Neuronal stem cell (in vitro differentiated cells): ENCODE measurements at regions not wholly inside any gene's neighbourhood (a gene's known extent, or its start where the extent isn't known, plus 50 kb on each side); places are given as distances from the start of the nearest gene placed in this dataset.

ENCODE experiments used
- DNase-seq: peaks from one replicate; pipeline ENCODE4 v3.0.0-alpha.2; 2013; ENCODE audit warnings: low spot score
- H2AFZ ChIP-seq: one replicate; pipeline ENCODE4 v1.6.1; 2013; ENCODE audit warnings: mild to moderate bottlenecking, low read length, inconsistent platforms
- H2AK5ac ChIP-seq: 2 replicates; pipeline ENCODE4 v1.6.1; 2013; ENCODE audit warnings: low read depth, mild to moderate bottlenecking, inconsistent platforms, low read length, moderate library complexity, mixed read lengths
- H2BK120ac ChIP-seq: 2 replicates; pipeline ENCODE4 v1.6.1; 2013; ENCODE audit warnings: low read depth, mild to moderate bottlenecking, inconsistent platforms, low read length, moderate library complexity, mixed read lengths
- H2BK12ac ChIP-seq: one replicate; pipeline ENCODE4 v1.6.1; 2013; ENCODE audit warnings: low read length, inconsistent platforms
- H2BK15ac ChIP-seq: 2 replicates; pipeline ENCODE4 v1.6.1; 2013; ENCODE audit warnings: mild to moderate bottlenecking, low read length, inconsistent platforms, mixed read lengths
- H2BK5ac ChIP-seq: one replicate; pipeline ENCODE4 v1.6.1; 2013; ENCODE audit warnings: inconsistent platforms, mild to moderate bottlenecking, low read length, moderate library complexity
- H3K14ac ChIP-seq: one replicate; pipeline ENCODE4 v1.6.1; 2013; ENCODE audit warnings: low read length, inconsistent platforms
- H3K18ac ChIP-seq: 2 replicates; pipeline ENCODE4 v1.6.1; 2013; ENCODE audit warnings: low read length, inconsistent platforms
- H3K23ac ChIP-seq: 2 replicates; pipeline ENCODE4 v1.6.1; 2013; ENCODE audit warnings: low read depth, mild to moderate bottlenecking, mixed read lengths, low read length, inconsistent platforms; ENCODE audit not compliant: poor library complexity
- H3K27ac ChIP-seq: replicated peaks from 3 replicates; pipeline ENCODE4 v1.5.1; 2013; ENCODE audit warnings: low read length, inconsistent platforms
- H3K27me3 ChIP-seq, 3 experiments: 2 replicates each; pipeline ENCODE4 v1.6.1; 2013; ENCODE audit warnings: low read length in 3 of 3, mild to moderate bottlenecking in 2 of 3, inconsistent platforms in 1 of 3, low read depth in 1 of 3, mixed read lengths in 1 of 3, moderate library complexity in 1 of 3; ENCODE audit not compliant: control insufficient read depth in 3 of 3, insufficient read depth in 3 of 3
- H3K36me3 ChIP-seq, 2 donors: replicated peaks in 1 of 2; 2 replicates each; pipeline ENCODE4 v1.6.1; 2013; ENCODE audit warnings: low read length in 2 of 2; ENCODE audit not compliant: control insufficient read depth in 2 of 2, insufficient read depth in 2 of 2
- H3K4ac ChIP-seq: 2 replicates; pipeline ENCODE4 v1.6.1; 2013; ENCODE audit warnings: inconsistent platforms, mild to moderate bottlenecking, low read length, moderate library complexity
- H3K4me1 ChIP-seq, 2 donors: 1 replicate in 1 of 2; 2 replicates in 1 of 2; pipeline ENCODE4 v1.6.1; 2013; ENCODE audit warnings: low read length in 2 of 2, low read depth in 1 of 2; ENCODE audit not compliant: control insufficient read depth in 2 of 2, insufficient read depth in 1 of 2
- H3K4me2 ChIP-seq: one replicate; pipeline ENCODE4 v1.6.1; 2013; ENCODE audit warnings: mild to moderate bottlenecking, low read length, inconsistent platforms; ENCODE audit not compliant: insufficient read depth, poor library complexity, severe bottlenecking
- H3K4me3 ChIP-seq, 2 donors: 2 replicates each; pipeline ENCODE4 v1.5.1; 2013; ENCODE audit warnings: low read length in 2 of 2, mild to moderate bottlenecking in 2 of 2, inconsistent platforms in 1 of 2, moderate library complexity in 1 of 2
- H3K79me1 ChIP-seq: one replicate; pipeline ENCODE4 v1.6.1; 2013; ENCODE audit warnings: low read depth, mild to moderate bottlenecking, inconsistent platforms, low read length, moderate library complexity
- H3K9ac ChIP-seq: one replicate; pipeline ENCODE4 v1.6.1; 2013; ENCODE audit warnings: mild to moderate bottlenecking, low read depth, low read length, inconsistent platforms; ENCODE audit not compliant: poor library complexity
- H3K9me3 ChIP-seq, 2 donors: replicated peaks in 1 of 2; 2 replicates each; pipeline versions ENCODE3 to v1.6.1; 2013; ENCODE audit warnings: low read length in 2 of 2, mild to moderate bottlenecking in 2 of 2, inconsistent platforms in 1 of 2, low read depth in 1 of 2, mixed read lengths in 1 of 2, moderate library complexity in 1 of 2; ENCODE audit not compliant: control insufficient read depth in 2 of 2, insufficient read depth in 1 of 2
- H4K8ac ChIP-seq: one replicate; pipeline ENCODE4 v1.6.1; 2013; ENCODE audit warnings: low read depth, mild to moderate bottlenecking, inconsistent platforms, low read length, moderate library complexity
- H4K91ac ChIP-seq: one replicate; pipeline ENCODE4 v1.6.1; 2013; ENCODE audit warnings: low read length, low read depth, mild to moderate bottlenecking, inconsistent platforms; ENCODE audit not compliant: poor library complexity
- WGBS, 2 donors: extraction: QIAGEN DNeasy Blood & Tissue Kit; methylation state at CpG; one replicate each; pipeline ENCODE4 v1.1.7; 2013; ENCODE audit warnings: missing lambda C conversion rate in 2 of 2, mixed read lengths in 1 of 2; ENCODE audit not compliant: insufficient read length in 2 of 2, insufficient replicate concordance in 1 of 2; ENCODE audit errors: extremely low coverage in 2 of 2; 5-methylcytosine and 5-hydroxymethylcytosine counted together

DNA sequence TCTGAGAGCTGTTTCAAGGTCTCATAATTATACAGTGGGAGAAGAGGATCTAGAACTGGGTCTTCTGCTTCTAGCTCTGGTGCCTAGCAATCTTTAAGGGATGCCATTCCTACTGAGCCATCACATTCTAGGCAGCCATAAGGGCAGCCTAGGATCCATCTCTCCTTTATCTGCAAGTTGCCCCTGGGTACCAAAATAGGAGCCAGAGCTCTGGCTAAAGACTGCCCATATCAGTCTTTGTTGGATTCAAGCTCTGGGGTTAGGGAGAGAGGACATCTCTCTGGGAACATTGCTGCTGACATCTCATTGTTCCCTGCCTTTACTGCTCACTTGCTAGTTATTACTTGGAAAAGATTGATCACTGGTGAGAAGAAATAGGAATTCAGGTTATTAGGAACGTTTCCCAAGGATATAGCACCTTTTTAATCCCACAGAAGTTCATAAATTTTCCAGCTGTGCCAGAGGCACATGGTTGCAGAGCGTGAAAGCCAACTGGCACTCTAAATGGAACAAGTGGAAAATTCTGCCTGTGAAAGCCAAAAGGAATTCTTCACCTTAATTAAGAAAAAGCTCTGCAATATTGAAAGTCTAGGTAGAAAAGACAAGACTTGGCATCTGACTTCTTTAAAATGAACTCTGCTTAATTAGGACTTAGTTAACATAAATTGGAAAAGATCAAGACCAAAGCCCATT lies 102.2 kb downstream of the CDC42EP3 start:
- H2BK15ac ChIP-seq = no peak overlapping the region
- H3K4me3 ChIP-seq = no peak overlapping the region
- no peak overlapping the region for H2AK5ac ChIP-seq
- H3K27me3 ChIP-seq = no peaks in the 10 kb centered on the region
- H3K23ac ChIP-seq = no peak overlapping the region
- no peaks in the 10 kb centered on the region for H3K36me3 ChIP-seq
- H3K4me1 ChIP-seq = peaks cover 0 to 12% of the 10 kb centered on the region in 2 donors
- no peaks in the 10 kb centered on the region for H3K9me3 ChIP-seq
- no peak overlapping the region for H2BK12ac ChIP-seq
- H2BK5ac ChIP-seq = no peak overlapping the region
- H3K27ac ChIP-seq = no peak overlapping the region
- H3K18ac ChIP-seq = no peak overlapping the region
- no CpG with 5 or more reads among the region's 2 CpGs for WGBS, 2 donors
- H4K8ac ChIP-seq = no peak overlapping the region
- no peak for DNase-seq
- H2AFZ ChIP-seq = no peak overlapping the region
- no peak overlapping the region for H3K14ac ChIP-seq
- H2BK120ac ChIP-seq = no peak overlapping the region
- H3K9ac ChIP-seq = no peak overlapping the region
- H4K91ac ChIP-seq = no peak overlapping the region
- no peak overlapping the region for H3K4me2 ChIP-seq
- H3K79me1 ChIP-seq = no peaks in the 10 kb centered on the region
- H3K4ac ChIP-seq = no peak overlapping the region

DNA sequence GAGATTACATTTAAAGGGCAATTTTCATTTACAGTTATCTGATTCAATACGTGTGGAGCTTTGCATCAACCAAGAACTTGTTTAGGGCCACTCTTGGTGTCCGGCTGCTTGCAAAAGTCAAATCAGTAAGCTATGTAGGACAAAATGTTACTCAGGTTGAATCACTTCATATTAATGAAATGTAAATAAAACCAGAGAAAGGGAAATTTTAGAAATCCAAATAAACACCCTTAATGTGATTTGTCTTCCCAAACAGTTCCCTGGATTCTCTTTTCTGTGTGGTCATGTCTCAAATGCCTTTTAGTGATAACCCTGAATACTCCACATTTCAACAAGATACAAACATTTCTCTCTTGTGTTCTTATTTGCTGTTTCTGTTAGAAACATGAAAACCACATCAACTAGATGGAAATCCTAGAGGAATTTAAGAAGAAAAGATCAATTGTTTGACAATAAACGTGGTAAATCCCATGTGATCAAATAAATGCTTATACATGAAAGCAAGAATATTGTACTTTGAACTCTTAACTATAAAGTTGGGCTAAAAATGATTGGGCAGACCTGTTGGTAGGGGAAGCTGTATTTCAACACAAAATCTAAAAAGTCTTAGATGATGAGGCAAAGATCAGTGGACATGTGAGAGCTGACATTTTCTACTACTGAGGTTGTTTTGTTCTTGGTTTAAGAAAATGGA lies 101.3 kb downstream of the CDC42EP3 start:
- no peaks in the 10 kb centered on the region for H3K79me1 ChIP-seq
- no peak overlapping the region for H2BK12ac ChIP-seq
- no peak overlapping the region for H3K14ac ChIP-seq
- no peaks in the 10 kb centered on the region for H3K9me3 ChIP-seq
- H2BK5ac ChIP-seq = no peak overlapping the region
- no CpG with 5 or more reads among the region's 3 CpGs for WGBS, 2 donors
- no peak overlapping the region for H3K4me3 ChIP-seq
- no peaks in the 10 kb centered on the region for H3K27me3 ChIP-seq
- H2AK5ac ChIP-seq = no peak overlapping the region
- H2BK120ac ChIP-seq = no peak overlapping the region
- DNase-seq = no peak
- no peak overlapping the region for H3K27ac ChIP-seq
- peaks cover 0 to 12% of the 10 kb centered on the region in 2 donors for H3K4me1 ChIP-seq
- H3K9ac ChIP-seq = no peak overlapping the region
- no peak overlapping the region for H4K91ac ChIP-seq
- no peak overlapping the region for H3K4me2 ChIP-seq
- H2BK15ac ChIP-seq = no peak overlapping the region
- no peak overlapping the region for H3K23ac ChIP-seq
- H3K36me3 ChIP-seq = no peaks in the 10 kb centered on the region
- H3K18ac ChIP-seq = no peak overlapping the region
- no peak overlapping the region for H3K4ac ChIP-seq
- H2AFZ ChIP-seq = peak overlapping the region; percentile 15
- no peak overlapping the region for H4K8ac ChIP-seq

DNA sequence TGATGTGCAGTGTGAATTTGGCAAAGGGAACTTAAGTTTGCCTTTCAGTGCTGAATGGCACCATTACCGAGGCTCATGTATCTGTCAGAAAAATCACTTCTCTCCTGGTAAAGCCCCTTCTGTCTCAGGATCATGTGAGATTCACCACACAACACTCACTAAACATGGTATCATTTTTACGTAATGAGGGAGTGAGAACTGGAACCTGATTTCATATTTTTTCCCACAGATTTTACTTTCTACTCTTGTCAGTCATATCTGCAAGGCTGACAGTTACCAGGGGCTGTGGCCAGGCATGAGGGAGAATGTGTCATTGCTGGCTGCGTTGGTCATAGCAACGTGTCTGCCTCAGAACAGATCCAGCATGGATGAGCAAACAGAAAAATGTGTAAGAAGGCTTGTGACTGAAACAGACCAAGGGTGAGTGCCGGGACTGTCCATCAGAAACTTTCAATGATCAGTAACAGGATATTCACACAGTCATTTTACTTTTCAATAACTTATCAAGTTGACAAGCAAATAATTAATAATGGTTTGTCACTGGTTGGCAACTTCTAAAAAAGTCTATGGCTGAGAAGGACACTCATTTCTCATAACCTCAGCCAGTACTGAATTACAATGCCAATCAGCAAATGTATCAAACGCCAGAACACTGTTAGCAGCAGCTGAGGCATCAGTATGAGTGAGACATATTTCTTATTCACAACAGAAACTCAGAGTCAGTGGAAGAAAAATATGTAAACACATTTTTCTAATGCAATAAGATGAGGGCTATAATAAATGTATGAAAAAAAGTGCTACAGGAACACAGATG lies 100.5 kb downstream of the CDC42EP3 start:
- Histone ChIP-seq H3K36me3 (no peaks in the 10 kb centered on the region), H3K4me2 (no peak overlapping the region), H2BK120ac (no peak overlapping the region), H3K79me1 (no peaks in the 10 kb centered on the region), H2AFZ (peak overlapping the region; percentile 15), H4K91ac (no peak overlapping the region), H3K4ac (no peak overlapping the region), H3K4me1 (peaks cover 0 to 12% of the 10 kb centered on the region in 2 donors), H2BK5ac (no peak overlapping the region), H4K8ac (no peak overlapping the region), H3K27ac (no peak overlapping the region), H3K9me3 (no peaks in the 10 kb centered on the region), H3K18ac (no peak overlapping the region), H3K14ac (no peak overlapping the region), H2BK15ac (no peak overlapping the region), H3K23ac (no peak overlapping the region), H3K4me3 (no peak overlapping the region), H3K9ac (no peak overlapping the region), H2AK5ac (no peak overlapping the region), H3K27me3 (no peaks in the 10 kb centered on the region), H2BK12ac (no peak overlapping the region)
- WGBS, 2 donors = no CpG with 5 or more reads among the region's 6 CpGs
- no peak for DNase-seq
